ENCODE measurements at regions not wholly inside any gene's neighbourhood (a gene's known extent, or its start where the extent isn't known, plus 50 kb on each side); places are given as distances from the start of the nearest gene placed in this dataset.

DNA sequence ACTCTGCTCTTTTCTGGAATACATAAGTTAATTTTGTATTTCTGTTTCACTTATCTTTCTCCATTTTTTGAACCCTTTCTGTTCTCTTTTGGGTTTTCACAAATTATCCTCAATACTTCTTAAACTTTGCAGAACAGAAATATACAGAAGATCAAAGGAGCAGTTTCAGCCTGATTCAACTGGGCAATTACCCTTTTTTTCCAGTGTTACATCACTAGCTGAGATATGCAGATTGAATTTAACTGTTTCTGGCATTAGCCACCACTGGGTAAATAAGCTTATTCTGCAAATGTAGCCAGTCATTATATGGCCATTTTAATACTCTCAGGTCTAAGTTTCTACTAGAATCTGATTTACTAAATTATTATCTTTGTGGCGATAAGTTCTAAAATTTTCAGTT is 66.9 kb upstream of the GRID2 start:
- no peak for DNase-seq (ENCODE audit: insufficient read length, low spot score, missing footprints)
- Histone ChIP-seq H3K27me3 (ENCODE audit: insufficient read depth, low read length) (no peaks in the 10 kb centered on the region), H4K20me1 (ENCODE audit: insufficient read depth, low read length) (no peaks in the 10 kb centered on the region), H3K9me3 (ENCODE audit: low read depth, low read length) (no peaks in the 10 kb centered on the region), H2AFZ (ENCODE audit: low read length) (no peak overlapping the region), H3K79me2 (ENCODE audit: insufficient read depth, low read length) (no peaks in the 10 kb centered on the region), H3K36me3 (ENCODE audit: insufficient read depth, low read length) (no peaks in the 10 kb centered on the region), H3K4me1 (ENCODE audit: insufficient read depth, low read length) (peaks cover 31% of the 10 kb centered on the region), H3K4me3 (ENCODE audit: insufficient read depth, low read length) (no peak overlapping the region), H3K27ac (ENCODE audit: low read depth, low read length) (peak overlapping the region; percentile 40), H3K4me2 (ENCODE audit: insufficient read depth, low read length) (peak overlapping the region; percentile 46)
- TF ChIP-seq, protein P1, sequence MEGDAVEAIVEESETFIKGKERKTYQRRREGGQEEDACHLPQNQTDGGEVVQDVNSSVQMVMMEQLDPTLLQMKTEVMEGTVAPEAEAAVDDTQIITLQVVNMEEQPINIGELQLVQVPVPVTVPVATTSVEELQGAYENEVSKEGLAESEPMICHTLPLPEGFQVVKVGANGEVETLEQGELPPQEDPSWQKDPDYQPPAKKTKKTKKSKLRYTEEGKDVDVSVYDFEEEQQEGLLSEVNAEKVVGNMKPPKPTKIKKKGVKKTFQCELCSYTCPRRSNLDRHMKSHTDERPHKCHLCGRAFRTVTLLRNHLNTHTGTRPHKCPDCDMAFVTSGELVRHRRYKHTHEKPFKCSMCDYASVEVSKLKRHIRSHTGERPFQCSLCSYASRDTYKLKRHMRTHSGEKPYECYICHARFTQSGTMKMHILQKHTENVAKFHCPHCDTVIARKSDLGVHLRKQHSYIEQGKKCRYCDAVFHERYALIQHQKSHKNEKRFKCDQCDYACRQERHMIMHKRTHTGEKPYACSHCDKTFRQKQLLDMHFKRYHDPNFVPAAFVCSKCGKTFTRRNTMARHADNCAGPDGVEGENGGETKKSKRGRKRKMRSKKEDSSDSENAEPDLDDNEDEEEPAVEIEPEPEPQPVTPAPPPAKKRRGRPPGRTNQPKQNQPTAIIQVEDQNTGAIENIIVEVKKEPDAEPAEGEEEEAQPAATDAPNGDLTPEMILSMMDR (IDR thresholded peaks at IDR 0.05; ENCODE audit: extremely low read depth, low read depth, low read length), result no peak

DNA sequence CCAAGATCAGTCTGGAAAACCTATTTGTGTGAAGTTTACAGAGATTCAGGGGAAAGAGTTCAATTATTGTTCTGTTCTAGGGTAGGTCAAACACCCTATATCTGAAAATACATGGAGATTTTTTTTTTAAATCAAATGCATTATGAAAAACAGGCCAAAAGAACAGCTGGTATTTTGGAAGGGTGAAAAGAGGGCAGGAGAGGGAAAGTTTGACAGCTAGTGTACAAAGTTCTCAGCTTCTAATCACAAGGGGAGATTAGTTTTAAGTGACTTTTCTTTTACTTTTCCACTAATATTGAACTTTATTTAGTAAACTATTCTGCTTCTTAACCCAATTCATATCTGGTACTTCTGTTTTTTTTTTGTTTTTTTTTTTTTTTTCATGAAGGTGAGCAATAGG is 66.2 kb upstream of the GRID2 start:
- no peaks in the 10 kb centered on the region for H3K36me3 ChIP-seq (ENCODE audit: insufficient read depth, low read length)
- no peak overlapping the region for H3K27ac ChIP-seq (ENCODE audit: low read depth, low read length)
- H4K20me1 ChIP-seq (ENCODE audit: insufficient read depth, low read length), result no peaks in the 10 kb centered on the region
- no peaks in the 10 kb centered on the region for H3K27me3 ChIP-seq (ENCODE audit: insufficient read depth, low read length)
- H3K4me1 ChIP-seq (ENCODE audit: insufficient read depth, low read length), result peaks cover 28% of the 10 kb centered on the region
- H3K4me2 ChIP-seq (ENCODE audit: insufficient read depth, low read length), result no peak overlapping the region
- H3K79me2 ChIP-seq (ENCODE audit: insufficient read depth, low read length), result no peaks in the 10 kb centered on the region
- no peak for DNase-seq (ENCODE audit: insufficient read length, low spot score, missing footprints)
- TF ChIP-seq, protein P1 (IDR thresholded peaks at IDR 0.05; ENCODE audit: extremely low read depth, low read depth, low read length), result no peak
- H3K9me3 ChIP-seq (ENCODE audit: low read depth, low read length), result no peaks in the 10 kb centered on the region
- H2AFZ ChIP-seq (ENCODE audit: low read length), result no peak overlapping the region
- H3K4me3 ChIP-seq (ENCODE audit: insufficient read depth, low read length), result no peak overlapping the region

DNA sequence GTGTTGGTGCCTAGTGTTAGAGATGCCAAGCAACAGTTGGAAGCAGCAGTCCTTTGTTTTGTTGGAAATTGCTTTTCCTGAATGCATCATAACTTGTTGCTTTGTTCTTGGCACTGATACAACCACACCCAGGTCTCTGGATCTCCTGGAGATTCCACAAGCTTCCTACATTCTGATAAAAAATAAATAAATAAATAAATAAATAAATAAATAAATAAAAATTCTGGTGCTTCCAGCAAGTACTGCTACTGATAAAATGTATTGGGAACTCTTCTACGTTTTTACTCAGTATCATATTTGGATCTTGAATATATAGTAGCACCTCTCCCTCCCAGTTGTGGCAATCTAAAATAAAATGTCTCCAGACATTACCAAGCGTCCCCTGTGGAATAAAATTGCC is 62.7 kb upstream of the GRID2 start:
- H3K9me3 ChIP-seq (ENCODE audit: low read depth, low read length), result no peaks in the 10 kb centered on the region
- no peak overlapping the region for H3K4me3 ChIP-seq (ENCODE audit: insufficient read depth, low read length)
- DNase-seq (ENCODE audit: insufficient read length, low spot score, missing footprints), result no peak
- TF ChIP-seq, protein P1 (IDR thresholded peaks at IDR 0.05; ENCODE audit: extremely low read depth, low read depth, low read length), result no peak
- no peaks in the 10 kb centered on the region for H3K27me3 ChIP-seq (ENCODE audit: insufficient read depth, low read length)
- no peaks in the 10 kb centered on the region for H4K20me1 ChIP-seq (ENCODE audit: insufficient read depth, low read length)
- no peak overlapping the region for H3K4me2 ChIP-seq (ENCODE audit: insufficient read depth, low read length)
- no peak overlapping the region for H3K27ac ChIP-seq (ENCODE audit: low read depth, low read length)
- H3K79me2 ChIP-seq (ENCODE audit: insufficient read depth, low read length), result no peaks in the 10 kb centered on the region
- H3K4me1 ChIP-seq (ENCODE audit: insufficient read depth, low read length), result peaks cover 5% of the 10 kb centered on the region
- H2AFZ ChIP-seq (ENCODE audit: low read length), result no peak overlapping the region
- H3K36me3 ChIP-seq (ENCODE audit: insufficient read depth, low read length), result no peaks in the 10 kb centered on the region

DNA sequence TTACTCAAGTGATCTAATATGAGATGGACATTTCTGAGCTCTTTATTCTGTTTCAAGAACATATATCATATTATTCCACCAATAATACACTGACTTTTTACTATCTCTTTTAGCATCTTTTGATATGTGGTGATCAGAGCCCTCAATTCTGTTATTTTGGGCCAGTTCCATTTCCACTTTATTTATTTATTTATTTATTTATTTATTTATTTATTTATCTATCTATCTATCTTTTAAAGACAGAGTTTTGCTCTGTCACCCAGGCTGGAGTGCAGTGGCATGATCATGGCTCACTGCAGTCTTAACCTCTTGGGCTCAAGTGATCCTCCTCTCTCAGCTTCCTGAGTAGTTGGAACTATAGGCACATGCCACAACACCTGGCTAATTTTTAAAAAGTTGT is 57.4 kb upstream of the GRID2 start:
- no peaks in the 10 kb centered on the region for H4K20me1 ChIP-seq (ENCODE audit: insufficient read depth, low read length)
- TF ChIP-seq, protein P1 (IDR thresholded peaks at IDR 0.05; ENCODE audit: extremely low read depth, low read depth, low read length), result no peak
- H3K4me3 ChIP-seq (ENCODE audit: insufficient read depth, low read length), result no peak overlapping the region

More for the DNA sequence above, 57.4 kb upstream of the GRID2 start:
- H3K27me3 ChIP-seq (ENCODE audit: insufficient read depth, low read length), result no peaks in the 10 kb centered on the region
- no peaks in the 10 kb centered on the region for H3K4me1 ChIP-seq (ENCODE audit: insufficient read depth, low read length)
- DNase-seq (ENCODE audit: insufficient read length, low spot score, missing footprints), result no peak
- H2AFZ ChIP-seq (ENCODE audit: low read length), result no peak overlapping the region
- H3K4me2 ChIP-seq (ENCODE audit: insufficient read depth, low read length), result no peak overlapping the region
- H3K27ac ChIP-seq (ENCODE audit: low read depth, low read length), result no peak overlapping the region
- no peaks in the 10 kb centered on the region for H3K9me3 ChIP-seq (ENCODE audit: low read depth, low read length)
- H3K36me3 ChIP-seq (ENCODE audit: insufficient read depth, low read length), result no peaks in the 10 kb centered on the region
- no peaks in the 10 kb centered on the region for H3K79me2 ChIP-seq (ENCODE audit: insufficient read depth, low read length)

All from osteoblast (primary cell).